NK-92 treated with Interleukin-12 subunit alpha and Interleukin-12 subunit beta, amount 100 ng/mL, for 24 hours (cell line): ENCODE measurements at regions not wholly inside any gene's neighbourhood (a gene's known extent, or its start where the extent isn't known, plus 50 kb on each side); places are given as distances from the start of the nearest gene placed in this dataset.

Experiments
- DNase-seq: peaks from one replicate; lab custom pipeline; 2025; lab: John Stamatoyannopoulos, UW

- no peak for DNase-seq
Measured at GRCh38 chr9:28206280-28206679, 633.0 kb upstream of the C9orf72 start.

DNA sequence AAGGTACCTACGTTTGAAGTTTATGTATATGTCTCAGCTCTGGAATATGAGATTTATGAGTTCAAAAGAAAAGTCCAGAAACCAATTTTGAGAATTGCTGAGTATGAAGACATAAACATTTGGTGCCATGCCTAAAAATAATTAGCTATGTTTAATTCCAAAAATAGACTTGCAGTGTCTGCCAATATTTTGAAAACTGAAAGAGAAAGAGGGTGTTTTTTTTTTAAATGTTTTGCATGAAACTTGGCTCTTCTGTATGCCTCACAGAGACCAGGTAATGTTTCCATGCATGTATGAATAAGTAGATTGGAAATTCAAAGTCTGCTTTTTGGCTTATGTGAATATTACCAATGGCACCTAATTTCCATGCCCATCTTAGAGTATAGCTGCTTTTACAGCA lies 634.4 kb upstream of the C9orf72 start:
- DNase-seq: no peak

- no peak for DNase-seq
Measured at GRCh38 chr9:28209130-28209529, 635.8 kb upstream of the C9orf72 start.

GRCh38 chr9:28212979-28213378 lies 639.7 kb upstream of the C9orf72 start:
- DNase-seq: no peak

GRCh38 chr9:28215536-28216299 lies 642.4 kb upstream of the C9orf72 start:
- DNase-seq: no peak

- no peak for DNase-seq
Measured at GRCh38 chr9:28232686-28233085, 659.4 kb upstream of the C9orf72 start.

DNA sequence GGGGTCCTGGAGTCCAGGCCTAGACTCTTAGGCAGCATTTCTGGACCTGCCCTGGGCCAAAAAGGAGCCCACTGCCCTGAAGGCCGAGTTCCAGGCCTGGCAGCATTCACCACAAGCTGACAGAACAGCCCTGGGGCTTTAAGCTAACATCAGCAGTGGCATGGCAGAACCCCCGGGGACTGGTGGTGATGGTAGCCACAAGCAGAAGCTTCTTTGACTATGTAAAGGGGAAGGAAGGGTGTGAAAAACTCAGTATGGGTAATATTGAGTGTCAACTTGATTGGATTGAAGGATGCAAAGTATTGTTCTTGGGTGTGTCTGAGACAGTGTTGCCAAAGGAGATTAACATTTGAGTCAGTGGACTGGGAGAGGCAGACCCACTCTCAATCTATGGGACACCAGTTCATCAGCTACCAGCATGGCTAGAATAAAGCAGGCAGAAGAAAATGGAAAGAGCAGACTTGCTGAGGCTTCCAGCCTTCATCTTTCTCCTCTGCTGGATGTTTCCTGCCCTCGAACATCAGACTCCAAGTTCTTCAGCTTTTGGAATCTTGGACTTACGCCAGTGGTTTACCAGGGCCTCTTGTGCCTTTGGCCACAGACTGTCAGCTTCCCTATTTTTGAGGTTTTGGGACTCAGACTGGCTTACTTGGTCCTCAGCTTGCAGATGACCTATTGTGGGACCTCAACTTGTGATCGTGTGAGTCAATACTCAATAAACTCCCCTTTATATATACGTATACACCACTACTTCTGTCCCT lies 661.0 kb upstream of the C9orf72 start:
- no peak for DNase-seq

DNA sequence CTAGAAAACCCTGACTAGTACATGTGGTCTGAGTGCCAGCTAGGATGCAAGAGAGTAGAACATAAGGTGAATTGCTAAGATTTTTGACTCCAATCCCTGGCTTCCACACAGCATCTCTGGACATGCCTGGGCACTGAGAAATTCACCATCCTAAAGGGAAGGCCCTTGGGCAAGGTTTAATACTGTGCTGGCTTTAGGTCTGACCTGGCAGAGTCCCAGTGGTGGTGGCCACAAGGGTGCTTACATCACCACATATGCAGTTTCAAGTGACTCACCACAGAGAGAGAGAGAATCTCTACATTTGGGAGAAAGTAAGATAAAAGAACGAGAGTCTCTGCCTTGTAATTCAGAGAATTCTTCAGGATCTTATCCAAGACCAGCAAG lies 661.6 kb upstream of the C9orf72 start:
- no peak for DNase-seq

DNA sequence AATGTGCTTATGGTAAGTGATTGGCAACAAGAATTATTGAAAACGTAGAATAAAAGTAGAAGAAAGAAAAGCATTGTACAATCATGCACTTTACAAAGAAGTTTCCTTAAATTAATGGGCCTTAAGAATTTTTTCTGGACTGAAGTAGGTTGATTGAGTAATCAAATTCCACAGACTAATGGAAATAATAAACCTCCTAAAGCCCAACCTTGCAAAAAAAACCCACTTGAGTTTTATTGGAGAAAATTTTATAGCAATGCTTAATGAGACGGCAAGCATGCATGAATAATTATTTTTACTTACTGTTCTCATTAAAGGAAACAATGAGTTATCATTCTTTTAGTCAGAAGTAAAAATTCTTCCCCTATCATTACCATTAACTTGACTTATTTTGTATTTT lies 676.1 kb upstream of the C9orf72 start:
- DNase-seq: no peak

GRCh38 chr9:28255174-28255573 lies 681.9 kb upstream of the C9orf72 start:
- DNase-seq: no peak

DNA sequence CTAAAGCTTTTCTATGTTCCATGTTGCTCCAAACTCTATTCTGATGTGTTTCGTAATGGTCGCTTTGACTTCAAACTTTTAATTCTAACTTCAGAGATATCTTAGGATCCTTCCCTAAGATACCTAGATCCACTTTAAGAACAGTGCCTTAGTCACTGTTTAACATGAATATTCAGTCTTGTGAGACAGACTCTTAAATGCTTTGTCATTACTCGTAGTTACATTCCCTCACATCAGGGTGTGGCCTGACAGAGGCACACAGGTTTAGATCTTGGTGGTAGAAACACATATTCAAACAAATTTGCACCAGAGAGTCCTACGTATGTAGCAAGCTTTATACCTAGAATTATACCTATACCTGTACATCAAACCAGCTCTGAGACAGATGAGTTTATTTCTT lies 687.0 kb upstream of the C9orf72 start:
- DNase-seq: no peak

DNA sequence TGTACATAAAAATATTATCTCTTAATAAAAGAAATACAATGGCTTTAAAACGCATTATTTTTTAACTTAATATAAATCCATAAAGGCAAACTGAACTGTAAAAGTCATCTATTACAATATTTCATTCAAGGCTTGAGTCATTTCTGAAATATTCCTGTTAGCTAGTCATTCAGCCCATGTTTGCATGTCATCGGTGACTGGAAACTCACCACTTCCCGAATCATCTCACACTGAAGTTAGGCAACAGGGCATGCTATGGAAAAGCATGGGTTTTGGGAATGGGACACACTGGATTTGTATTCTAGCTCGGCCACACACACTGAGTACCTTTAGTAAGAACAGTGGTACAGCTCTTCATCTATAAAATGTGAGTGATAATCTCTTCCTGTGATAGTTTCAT lies 691.1 kb upstream of the C9orf72 start:
- no peak for DNase-seq

DNA sequence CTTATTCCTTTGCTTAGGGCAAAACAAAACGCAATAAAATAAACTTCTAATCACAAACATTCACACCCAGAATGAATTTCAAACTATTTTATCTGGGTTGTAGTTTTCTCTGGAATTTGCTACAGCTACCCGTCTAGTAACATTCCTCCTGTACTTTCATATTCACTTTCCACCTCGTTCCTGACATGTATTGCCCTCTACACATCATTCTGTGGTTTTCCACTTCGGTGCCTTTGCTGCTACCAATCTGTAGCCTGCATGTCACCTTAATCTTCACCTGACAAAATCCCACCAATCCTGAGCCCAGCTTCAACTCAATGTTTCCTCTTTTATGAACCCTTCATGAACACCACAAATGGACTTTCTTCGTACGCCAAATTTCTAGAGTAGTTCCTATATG lies 694.1 kb upstream of the C9orf72 start:
- no peak for DNase-seq

DNA sequence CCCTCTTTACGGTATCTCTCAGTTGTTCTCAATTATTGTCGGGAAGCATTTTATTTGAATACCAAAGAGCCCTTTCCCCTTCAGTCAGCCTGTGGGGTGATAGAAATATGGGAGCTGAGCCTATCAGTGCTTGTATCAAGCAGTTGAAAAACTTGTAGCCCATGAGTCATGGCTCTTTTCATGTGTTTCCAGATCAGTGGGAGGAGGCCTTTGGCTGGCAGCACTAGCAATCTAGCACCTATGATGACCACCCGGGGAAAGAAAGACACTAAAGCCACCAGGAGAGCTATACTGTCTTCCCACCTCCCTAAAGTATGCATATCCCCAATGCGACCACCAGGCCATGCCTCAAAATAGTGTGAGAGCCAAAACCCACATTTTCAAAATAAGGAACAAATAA lies 696.9 kb upstream of the C9orf72 start:
- no peak for DNase-seq

- no peak for DNase-seq
Measured at GRCh38 chr9:28272127-28272526, 698.8 kb upstream of the C9orf72 start.

DNA sequence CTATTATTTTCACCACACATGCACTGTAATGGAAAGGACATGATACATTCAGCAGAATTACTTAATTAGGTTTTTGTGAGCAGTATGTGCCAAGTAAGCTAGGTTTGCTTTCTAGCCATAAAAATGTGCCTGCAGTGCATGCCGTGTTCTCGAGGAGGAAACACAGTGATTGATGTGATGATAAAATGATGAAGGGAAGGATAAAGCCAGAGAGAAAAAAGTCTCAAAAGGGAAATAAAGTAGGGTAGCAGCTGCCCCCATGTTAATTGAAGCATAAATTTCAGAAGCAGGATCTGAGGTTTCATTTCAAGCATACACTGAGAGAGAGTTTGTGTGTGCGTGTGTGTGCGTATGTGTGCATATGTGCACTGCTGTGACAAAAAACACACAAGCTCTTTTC lies 714.2 kb upstream of the C9orf72 start:
- no peak for DNase-seq

DNA sequence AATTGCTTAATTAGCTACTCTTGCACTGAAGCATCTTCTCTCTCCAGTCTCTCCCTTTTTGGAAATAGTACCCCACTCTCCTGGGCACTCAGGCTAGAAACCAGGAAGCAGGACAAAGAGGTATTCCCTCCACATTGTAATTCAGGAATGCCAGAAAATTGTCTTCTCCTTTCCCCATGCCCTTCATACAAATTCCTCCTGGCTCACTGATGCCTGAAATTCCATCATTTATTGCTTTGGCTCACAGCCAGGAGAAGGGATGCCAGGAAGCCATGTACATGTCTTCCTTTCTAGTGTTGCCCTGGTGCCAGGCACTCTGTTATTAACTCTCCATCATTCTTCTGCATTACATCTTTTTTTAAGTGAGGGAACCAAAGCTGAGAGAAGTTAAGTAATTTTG lies 716.5 kb upstream of the C9orf72 start:
- DNase-seq: no peak

DNA sequence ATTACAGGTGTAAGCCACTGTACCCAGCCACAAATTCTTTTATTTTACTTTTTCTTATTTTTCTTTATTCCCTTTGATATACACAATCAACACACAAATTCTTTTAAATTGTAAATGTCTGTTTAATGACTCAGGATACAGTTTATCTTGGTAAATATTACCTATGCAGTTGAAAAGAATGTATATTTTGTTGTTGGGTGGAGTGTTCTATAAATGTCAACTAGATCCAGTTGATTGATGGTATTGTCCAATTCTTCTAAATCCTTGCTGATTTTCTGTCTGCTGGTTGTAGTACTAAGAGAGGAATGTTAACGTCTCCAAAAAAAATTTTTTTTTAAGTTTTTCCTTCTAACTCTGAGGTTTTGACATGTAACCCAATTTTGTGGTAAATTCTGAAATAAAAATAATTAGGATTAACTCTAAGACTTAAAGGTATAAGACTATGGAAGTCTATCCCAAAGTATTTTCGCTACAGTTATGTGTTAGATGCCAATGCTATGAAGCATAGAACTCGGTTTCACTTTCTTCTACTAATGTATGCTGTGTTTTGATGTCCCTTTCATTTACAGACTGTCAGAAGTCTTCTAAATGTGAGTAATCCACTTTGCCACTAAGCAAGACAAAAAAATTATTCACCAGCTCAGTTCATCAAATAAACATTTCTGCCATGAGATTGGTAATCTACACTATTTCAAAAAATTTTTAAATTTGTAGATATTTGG lies 720.2 kb upstream of the C9orf72 start:
- no peak for DNase-seq

GRCh38 chr9:28301281-28301680 lies 728.0 kb upstream of the C9orf72 start:
- DNase-seq: no peak

GRCh38 chr9:28317745-28318144 lies 744.5 kb upstream of the C9orf72 start:
- DNase-seq: no peak

DNA sequence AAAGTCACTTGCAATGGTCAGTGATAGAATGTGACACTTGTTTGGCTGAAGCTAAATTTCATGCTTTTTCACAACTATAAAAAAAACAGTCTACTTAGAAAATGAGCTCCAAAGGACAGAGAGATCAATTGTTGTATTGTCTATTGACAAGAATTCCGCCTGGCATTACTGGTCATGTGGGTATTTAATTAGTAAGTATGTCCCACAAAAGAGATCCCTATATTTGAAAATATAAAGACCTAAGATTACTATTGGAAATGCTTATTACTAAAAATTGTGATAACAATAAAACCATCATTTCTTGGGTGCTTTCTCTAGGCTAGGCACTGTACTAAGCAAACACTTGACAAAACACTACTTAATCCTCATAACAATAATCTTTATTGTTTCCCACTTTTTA lies 745.2 kb upstream of the C9orf72 start:
- no peak for DNase-seq

- DNase-seq: no peak
Measured at GRCh38 chr9:28319981-28320380, 746.7 kb upstream of the C9orf72 start.

- DNase-seq: no peak
Measured at GRCh38 chr9:28320616-28321015, 747.3 kb upstream of the C9orf72 start.
